ENCODE measurements at regions not wholly inside any gene's neighbourhood (a gene's known extent, or its start where the extent isn't known, plus 50 kb on each side); places are given as distances from the start of the nearest gene placed in this dataset.
"Not testable (repeated sequence)": the region's sequence is repeated elsewhere in the genome, so short reads cannot be mapped to it uniquely, and the experiment has no call there.

- H3K27ac ChIP-seq: no peak overlapping the region
These were observed 102.1 kb upstream of the STMND1 start for GRCh38 chr6:16999491-17000436.

GRCh38 chr6:16998461-16998860 is 103.4 kb upstream of the STMND1 start:
- no peak overlapping the region for H3K27ac ChIP-seq
- TF ChIP-seq CTCF (conservative IDR thresholded peaks at IDR 0.05): no peak

More at GRCh38 chr6:16999491-17000436, 102.1 kb upstream of the STMND1 start:
- TF ChIP-seq CTCF (conservative IDR thresholded peaks at IDR 0.05): no peak

- no peak for TF ChIP-seq CTCF (conservative IDR thresholded peaks at IDR 0.05)
- no peak overlapping the region for H3K27ac ChIP-seq
These were observed 106.2 kb upstream of the STMND1 start for GRCh38 chr6:16995511-16996250.

- TF ChIP-seq CTCF (conservative IDR thresholded peaks at IDR 0.05): no peak
- no peak overlapping the region for H3K27ac ChIP-seq
These were observed 108.5 kb upstream of the STMND1 start for GRCh38 chr6:16993396-16993795.

GRCh38 chr6:16991981-16992629 is 109.7 kb upstream of the STMND1 start:
- H3K27ac ChIP-seq: peak overlapping the region; percentile 21
- no peak for TF ChIP-seq CTCF (conservative IDR thresholded peaks at IDR 0.05)

- not testable (repeated sequence) for H3K27ac ChIP-seq
These were observed 111.9 kb upstream of the STMND1 start for GRCh38 chr6:16989976-16990375.

GRCh38 chr6:16989382-16989781 is 112.5 kb upstream of the STMND1 start:
- no peak overlapping the region for H3K27ac ChIP-seq
- TF ChIP-seq CTCF (conservative IDR thresholded peaks at IDR 0.05): no peak

Data from VCaP (cell line).